ENCODE measurements at regions not wholly inside any gene's neighbourhood (a gene's known extent, or its start where the extent isn't known, plus 50 kb on each side); places are given as distances from the start of the nearest gene placed in this dataset.
"Not testable (repeated sequence)": the region's sequence is repeated elsewhere in the genome, so short reads cannot be mapped to it uniquely, and the experiment has no call there.

DNA sequence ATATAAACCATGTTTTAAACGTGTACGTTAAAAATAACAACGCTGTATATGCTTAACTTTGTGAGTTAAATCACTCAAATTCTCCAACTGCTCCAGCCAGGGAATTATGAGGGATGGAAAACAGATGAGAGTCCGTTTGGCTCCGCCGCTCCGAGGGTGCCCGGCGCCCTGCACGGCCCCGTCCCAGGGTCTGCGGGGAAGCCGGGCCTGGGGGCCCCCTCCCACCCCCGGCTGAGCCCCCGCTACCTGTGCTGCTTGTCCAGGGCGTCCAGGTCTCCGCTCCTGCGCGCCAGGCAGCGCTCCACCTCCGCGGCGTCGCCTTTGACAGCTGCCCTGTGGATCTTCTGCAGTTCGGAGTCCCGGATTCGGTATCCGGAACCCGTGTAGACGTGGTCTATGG is 415.5 kb downstream of the FOXD4L4 start:
- in situ Hi-C loops (cut with HindIII; ENCODE audit: low sequenced_read_pairs); DNase-seq (ENCODE audit: low spot score): not testable (repeated sequence)

GRCh38 chr9:66153021-66153725 is 416.2 kb downstream of the FOXD4L4 start:
- in situ Hi-C loops (cut with HindIII; ENCODE audit: low sequenced_read_pairs): not testable (repeated sequence)
- peak; percentile 29 for DNase-seq (ENCODE audit: low spot score)

DNA sequence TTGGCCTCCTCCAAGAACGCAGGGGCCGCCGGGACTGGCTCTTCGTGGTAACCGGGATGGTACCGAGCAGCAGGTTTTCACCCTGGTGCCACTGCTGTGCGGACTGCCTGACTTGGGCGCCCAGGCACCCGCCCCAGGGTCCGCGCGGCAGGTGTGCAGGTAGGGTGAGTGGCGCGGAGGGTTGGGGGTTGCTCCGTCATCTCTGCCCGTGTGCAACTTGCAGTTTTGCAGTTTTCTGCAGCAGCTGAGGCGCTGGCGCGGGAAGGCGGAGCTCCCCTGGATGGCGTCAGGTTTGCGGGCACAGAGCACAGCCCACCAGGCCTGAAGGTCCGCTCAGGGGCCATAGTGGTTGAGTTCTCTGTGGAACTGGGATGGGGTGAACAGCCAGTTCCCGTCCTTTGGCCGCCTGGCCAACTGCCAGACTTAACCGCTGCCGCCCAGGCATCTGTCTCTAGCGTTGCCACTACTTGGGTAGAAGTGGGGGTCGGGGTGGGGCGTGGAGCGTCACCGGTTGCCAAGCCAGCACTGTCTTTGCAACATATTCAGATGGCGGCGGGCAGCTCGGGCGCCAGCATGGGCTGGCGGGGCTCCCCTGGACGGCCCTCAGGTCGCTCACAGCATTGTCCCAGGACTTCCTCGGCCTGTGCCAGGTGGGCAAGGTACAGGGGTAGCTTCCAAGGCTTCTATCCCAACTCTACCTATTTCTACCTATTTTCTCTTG is 417.2 kb downstream of the FOXD4L4 start:
- DNase-seq (ENCODE audit: low spot score): peak; percentile 0
- in situ Hi-C loops (cut with HindIII; ENCODE audit: low sequenced_read_pairs): not testable (repeated sequence)

DNA sequence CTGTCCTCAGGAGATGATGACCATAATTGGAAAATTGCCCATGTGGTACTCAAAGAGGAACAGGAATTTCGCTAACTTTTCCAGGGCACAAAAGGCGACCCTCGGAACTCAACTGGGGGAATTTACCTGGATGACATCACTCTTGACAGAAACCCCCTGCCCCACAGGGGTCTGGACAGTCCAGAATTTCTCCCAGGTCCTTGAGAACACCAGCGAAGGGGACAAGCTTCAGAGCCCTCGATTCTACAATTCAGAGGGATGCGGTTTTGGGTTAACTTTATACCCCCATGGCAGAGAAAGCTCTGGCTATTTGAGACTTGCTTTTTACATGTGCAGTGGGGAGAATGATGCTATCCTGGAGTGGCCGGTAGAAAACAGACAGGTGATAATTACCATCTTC is 445.4 kb downstream of the FOXD4L4 start:
- in situ Hi-C loops (cut with HindIII; ENCODE audit: low sequenced_read_pairs); DNase-seq (ENCODE audit: low spot score): not testable (repeated sequence)

DNA sequence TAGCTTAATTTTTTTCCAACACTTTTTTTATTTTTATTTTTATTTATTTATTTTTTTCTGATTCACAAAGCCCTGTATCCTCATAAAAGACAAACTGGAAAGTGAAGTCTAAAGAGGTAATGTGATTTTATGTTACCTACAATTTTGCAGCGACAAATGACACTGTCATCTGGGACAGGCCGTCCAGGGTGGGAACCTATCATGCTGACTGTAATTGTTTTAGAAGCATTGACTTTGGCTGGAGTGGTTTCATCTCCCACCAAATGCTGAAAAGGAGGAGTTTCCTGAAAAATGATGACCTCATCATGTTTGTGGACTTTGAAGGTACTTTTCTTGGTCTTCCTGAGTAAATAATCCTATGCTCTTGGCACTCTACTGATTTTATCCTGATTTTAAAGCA is 446.7 kb downstream of the FOXD4L4 start:
- in situ Hi-C loops (cut with HindIII; ENCODE audit: low sequenced_read_pairs); DNase-seq (ENCODE audit: low spot score): not testable (repeated sequence)

GRCh38 chr9:66197199-66197598 is 460.3 kb downstream of the FOXD4L4 start:
- in situ Hi-C loops (cut with HindIII; ENCODE audit: low sequenced_read_pairs); DNase-seq (ENCODE audit: low spot score): not testable (repeated sequence)

DNA sequence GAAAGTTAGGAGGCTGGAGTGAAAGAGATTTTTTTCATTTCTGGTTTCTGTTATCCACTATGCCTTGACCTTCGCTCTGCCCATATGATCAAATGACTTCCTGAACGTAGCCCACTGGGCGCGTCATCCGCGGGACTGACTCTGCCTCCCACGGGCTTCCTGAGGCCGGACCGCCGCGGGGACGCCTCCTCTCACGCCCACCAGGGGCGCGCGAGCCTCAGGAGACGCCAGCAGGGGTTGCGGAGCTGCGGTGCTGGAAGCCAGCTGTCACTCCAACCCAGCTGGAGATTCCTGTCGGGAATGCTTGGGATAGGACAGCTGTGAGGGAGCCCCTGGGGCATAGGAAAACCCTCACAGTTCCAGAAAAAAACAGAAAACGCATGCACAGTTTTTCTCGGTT is 461.5 kb downstream of the FOXD4L4 start:
- in situ Hi-C loops (cut with HindIII; ENCODE audit: low sequenced_read_pairs); DNase-seq (ENCODE audit: low spot score): not testable (repeated sequence)

- DNase-seq (ENCODE audit: low spot score); in situ Hi-C loops (cut with HindIII; ENCODE audit: low sequenced_read_pairs): not testable (repeated sequence)
Measured at GRCh38 chr9:66206617-66207016, 469.7 kb downstream of the FOXD4L4 start.

- DNase-seq (ENCODE audit: low spot score); in situ Hi-C loops (cut with HindIII; ENCODE audit: low sequenced_read_pairs): not testable (repeated sequence)
Measured at GRCh38 chr9:66207914-66208313, 471.0 kb downstream of the FOXD4L4 start.

- in situ Hi-C loops (cut with HindIII; ENCODE audit: low sequenced_read_pairs); DNase-seq (ENCODE audit: low spot score): not testable (repeated sequence)
Measured at GRCh38 chr9:66244763-66245162, 507.8 kb downstream of the FOXD4L4 start.

GRCh38 chr9:66245481-66245880 is 508.5 kb downstream of the FOXD4L4 start:
- in situ Hi-C loops (cut with HindIII; ENCODE audit: low sequenced_read_pairs); DNase-seq (ENCODE audit: low spot score): not testable (repeated sequence)

- in situ Hi-C loops (cut with HindIII; ENCODE audit: low sequenced_read_pairs); DNase-seq (ENCODE audit: low spot score): not testable (repeated sequence)
Measured at GRCh38 chr9:66257581-66257980, 520.6 kb downstream of the FOXD4L4 start.

DNA sequence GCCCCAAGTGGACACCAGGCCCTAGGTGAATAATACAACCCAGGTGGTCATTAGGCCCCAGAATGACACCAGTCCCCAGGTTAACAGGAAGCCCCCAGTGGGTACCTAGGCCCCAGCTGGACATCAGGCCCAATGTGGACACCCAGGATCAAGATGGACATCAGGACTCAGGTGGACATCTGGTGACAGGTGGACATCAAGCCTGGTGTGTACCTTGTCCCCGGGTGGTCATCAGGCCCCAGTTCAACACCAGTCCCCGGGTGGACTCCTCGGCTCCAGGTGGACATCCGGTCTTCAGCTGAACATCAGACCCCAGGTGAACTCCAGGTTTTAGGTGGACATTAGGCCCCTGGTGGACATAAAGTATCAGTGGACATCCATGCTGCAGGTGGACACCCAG is 524.6 kb downstream of the FOXD4L4 start:
- DNase-seq (ENCODE audit: low spot score); in situ Hi-C loops (cut with HindIII; ENCODE audit: low sequenced_read_pairs): not testable (repeated sequence)

- in situ Hi-C loops (cut with HindIII; ENCODE audit: low sequenced_read_pairs); DNase-seq (ENCODE audit: low spot score): not testable (repeated sequence)
Measured at GRCh38 chr9:66263621-66264020, 526.7 kb downstream of the FOXD4L4 start.

- DNase-seq (ENCODE audit: low spot score); in situ Hi-C loops (cut with HindIII; ENCODE audit: low sequenced_read_pairs): not testable (repeated sequence)
Measured at GRCh38 chr9:66264786-66265185, 527.8 kb downstream of the FOXD4L4 start.

- DNase-seq (ENCODE audit: low spot score); in situ Hi-C loops (cut with HindIII; ENCODE audit: low sequenced_read_pairs): not testable (repeated sequence)
Measured at GRCh38 chr9:66266202-66266601, 529.3 kb downstream of the FOXD4L4 start.

- DNase-seq (ENCODE audit: low spot score); in situ Hi-C loops (cut with HindIII; ENCODE audit: low sequenced_read_pairs): not testable (repeated sequence)
Measured at GRCh38 chr9:66266856-66267430, 530.0 kb downstream of the FOXD4L4 start.

- DNase-seq (ENCODE audit: low spot score); in situ Hi-C loops (cut with HindIII; ENCODE audit: low sequenced_read_pairs): not testable (repeated sequence)
Measured at GRCh38 chr9:66267684-66268083, 530.7 kb downstream of the FOXD4L4 start.

DNA sequence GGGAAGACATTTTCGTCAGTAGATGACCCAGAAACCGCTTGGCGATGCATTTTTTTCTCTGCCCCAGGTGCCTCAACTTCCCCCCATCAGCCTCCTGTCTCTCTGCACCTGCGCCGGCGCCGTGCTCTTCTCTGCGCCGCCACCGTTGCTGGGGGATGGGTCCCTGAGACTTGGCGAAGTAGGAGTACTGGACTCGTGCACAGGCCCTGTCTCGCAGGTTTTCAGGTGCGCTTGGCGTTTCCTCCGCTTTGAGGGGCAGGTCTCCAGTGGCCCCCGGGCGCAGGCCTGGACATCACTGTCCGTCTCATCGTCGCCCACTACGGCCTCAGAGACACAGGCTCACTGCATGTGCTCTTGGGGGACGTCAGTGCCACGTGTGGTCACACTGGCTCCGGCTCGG is 532.1 kb downstream of the FOXD4L4 start:
- in situ Hi-C loops (cut with HindIII; ENCODE audit: low sequenced_read_pairs); DNase-seq (ENCODE audit: low spot score): not testable (repeated sequence)

DNA sequence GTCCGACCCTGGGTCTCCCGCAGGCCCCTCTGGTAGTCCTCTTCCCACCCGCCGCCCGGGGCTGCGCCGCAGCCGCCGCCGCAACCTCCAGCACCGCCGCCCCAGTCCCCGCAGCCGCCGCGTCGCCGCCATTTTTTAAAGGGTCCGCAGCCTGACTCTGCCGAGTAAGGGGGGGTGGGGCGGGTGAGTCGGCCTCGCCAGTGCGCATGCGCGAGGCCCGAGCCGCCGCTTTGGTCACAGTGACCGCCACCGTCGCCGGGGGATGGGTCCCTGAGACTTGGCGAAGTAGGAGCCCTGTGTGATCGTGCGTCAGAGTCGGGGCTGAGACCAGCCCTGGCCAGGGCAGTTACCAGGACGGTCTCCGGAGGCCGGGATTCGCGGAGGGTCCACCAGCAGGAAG is 532.8 kb downstream of the FOXD4L4 start:
- DNase-seq (ENCODE audit: low spot score); in situ Hi-C loops (cut with HindIII; ENCODE audit: low sequenced_read_pairs): not testable (repeated sequence)
